HEK293 (cell line): ENCODE measurements at regions not wholly inside any gene's neighbourhood (a gene's known extent, or its start where the extent isn't known, plus 50 kb on each side); places are given as distances from the start of the nearest gene placed in this dataset.

Experiments
- CTCF ChIA-PET: fragments of 350-600 bp; formaldehyde crosslinking; extraction: SDS; loops from one replicate; lab custom pipeline; 2021; ENCODE audit warnings: antibody characterized with exemption; lab: Yijun Ruan, JAX
- POLR2A ChIA-PET: fragments of 300-600 bp; formaldehyde crosslinking; extraction: SDS; loops from one replicate; lab custom pipeline; 2020; ENCODE audit warnings: antibody characterized with exemption, inconsistent platforms; lab: Yijun Ruan, JAX
- H3K27ac ChIP-seq: fragments of 200-500 bp; sonication (Bioruptor generic); 2 replicates; pipeline ENCODE4 v1.5.1; 2014; ENCODE audit warnings: low read depth, low read length, control low read depth, inconsistent platforms; ENCODE audit errors: extremely low read depth
- H3K36me3 ChIP-seq, 2 experiments: fragments of 200-500 bp in 1 of 2; sonication (Bioruptor generic) in 1 of 2; 1 replicate in 1 of 2; 2 replicates in 1 of 2; pipeline ENCODE4 v1.5.1; 2014 to 2017; ENCODE audit warnings: inconsistent platforms in 2 of 2, low read length in 2 of 2; ENCODE audit not compliant: control insufficient read depth in 2 of 2, insufficient read depth in 1 of 2
- H3K4me1 ChIP-seq: fragments of 200-500 bp; sonication (Bioruptor generic); 2 replicates; pipeline ENCODE4 v1.5.1; 2014; ENCODE audit warnings: mild to moderate bottlenecking, low read length, inconsistent platforms; ENCODE audit not compliant: control insufficient read depth, insufficient read depth
- H3K4me3 ChIP-seq: 2 replicates; pipeline ENCODE4 v1.5.1; 2011; ENCODE audit warnings: low read depth, mild to moderate bottlenecking, control low read depth, low read length, moderate library complexity
- H3K9me3 ChIP-seq: fragments of 200-500 bp; sonication (Bioruptor generic); 2 replicates; pipeline ENCODE4 v1.5.1; 2014; ENCODE audit warnings: low read depth, low read length, inconsistent platforms; ENCODE audit not compliant: control insufficient read depth, insufficient read depth
- GLI4 ChIP-seq: fragments of 450-650 bp; formaldehyde crosslinking; IDR thresholded peaks from 2 replicates; pipeline ENCODE4 v1.5.1; 2016; ENCODE audit warnings: missing biosample characterization, missing genetic modification characterization
- KLF16 ChIP-seq: fragments of 450-650 bp; formaldehyde crosslinking; IDR thresholded peaks from 2 replicates; pipeline ENCODE4 v1.5.1; 2017; ENCODE audit warnings: missing biosample characterization, missing genetic modification characterization
- RBAK ChIP-seq: fragments of 450-650 bp; formaldehyde crosslinking; IDR thresholded peaks from 2 replicates; pipeline ENCODE4 v1.5.1; 2016; ENCODE audit warnings: missing biosample characterization, missing genetic modification characterization
- ZBTB17 ChIP-seq: fragments of 450-650 bp; formaldehyde crosslinking; IDR thresholded peaks from 2 replicates; pipeline ENCODE4 v1.5.1; 2016; ENCODE audit warnings: missing biosample characterization, missing genetic modification characterization
- ZFHX2 ChIP-seq: fragments of 450-650 bp; formaldehyde crosslinking; conservative IDR thresholded peaks from 2 replicates; pipeline ENCODE4 v1.5.1; 2016; ENCODE audit warnings: missing biosample characterization, missing genetic modification characterization
- ZNF133 ChIP-seq: fragments of 450-650 bp; formaldehyde crosslinking; IDR thresholded peaks from 2 replicates; pipeline ENCODE4 v1.5.1; 2016; ENCODE audit warnings: missing biosample characterization, missing genetic modification characterization
- ZNF146 ChIP-seq: fragments of 450-650 bp; formaldehyde crosslinking; IDR thresholded peaks from 2 replicates; pipeline ENCODE4 v1.5.1; 2016; ENCODE audit warnings: missing biosample characterization, missing genetic modification characterization
- ZNF184 ChIP-seq: fragments of 450-650 bp; IDR thresholded peaks from 2 replicates; pipeline ENCODE4 v1.5.1; 2018; ENCODE audit warnings: missing biosample characterization, mild to moderate bottlenecking, missing genetic modification characterization
- ZNF2 ChIP-seq: fragments of 450-650 bp; formaldehyde crosslinking; IDR thresholded peaks from 2 replicates; pipeline ENCODE4 v1.5.1; 2016; ENCODE audit warnings: missing biosample characterization, missing genetic modification characterization
- ZNF23 ChIP-seq: fragments of 450-650 bp; formaldehyde crosslinking; IDR thresholded peaks from 2 replicates; pipeline ENCODE4 v1.5.1; 2016; ENCODE audit warnings: missing biosample characterization, missing genetic modification characterization, borderline replicate concordance
- ZNF248 ChIP-seq: fragments of 450-650 bp; formaldehyde crosslinking; IDR thresholded peaks from 2 replicates; pipeline ENCODE4 v1.5.1; 2017; ENCODE audit warnings: missing biosample characterization, missing genetic modification characterization
- ZNF266 ChIP-seq: fragments of 450-650 bp; formaldehyde crosslinking; IDR thresholded peaks from 2 replicates; pipeline ENCODE4 v1.5.1; 2016; ENCODE audit warnings: missing biosample characterization, missing genetic modification characterization, low read depth
- ZNF37A ChIP-seq: fragments of 450-650 bp; IDR thresholded peaks from 2 replicates; pipeline ENCODE4 v1.5.1; 2018; ENCODE audit warnings: missing biosample characterization, missing genetic modification characterization
- ZNF473 ChIP-seq: fragments of 450-650 bp; formaldehyde crosslinking; IDR thresholded peaks from 2 replicates; pipeline ENCODE4 v1.5.1; 2017; ENCODE audit warnings: missing biosample characterization, missing genetic modification characterization
- ZNF561 ChIP-seq: fragments of 450-650 bp; IDR thresholded peaks from 2 replicates; pipeline ENCODE4 v1.5.1; 2018; ENCODE audit warnings: missing biosample characterization, missing genetic modification characterization, borderline replicate concordance
- ZNF747 ChIP-seq: fragments of 450-650 bp; formaldehyde crosslinking; IDR thresholded peaks from 2 replicates; pipeline ENCODE4 v1.5.1; 2016; ENCODE audit warnings: missing biosample characterization, missing genetic modification characterization
- ZNF792 ChIP-seq: fragments of 450-650 bp; formaldehyde crosslinking; IDR thresholded peaks from 2 replicates; pipeline ENCODE4 v1.5.1; 2016; ENCODE audit warnings: missing biosample characterization, missing genetic modification characterization
- ZNF830 ChIP-seq: fragments of 450-650 bp; IDR thresholded peaks from 2 replicates; pipeline ENCODE4 v1.5.0; 2018; ENCODE audit warnings: missing biosample characterization, missing genetic modification characterization, low read depth, mild to moderate bottlenecking, moderate library complexity
- ZSCAN23 ChIP-seq: fragments of 450-650 bp; formaldehyde crosslinking; IDR thresholded peaks from 2 replicates; pipeline ENCODE4 v1.5.1; 2016; ENCODE audit warnings: missing biosample characterization, missing genetic modification characterization
- TF ChIP-seq, protein P1 (sequence below): fragments of 450-650 bp; formaldehyde crosslinking; IDR thresholded peaks from 2 replicates; pipeline ENCODE4 v1.5.1; 2017; ENCODE audit warnings: missing biosample characterization, missing genetic modification characterization
- TF ChIP-seq, protein P2 (sequence below): fragments of 450-650 bp; formaldehyde crosslinking; IDR thresholded peaks from 2 replicates; pipeline ENCODE4 v1.5.1; 2017; ENCODE audit warnings: missing biosample characterization, missing genetic modification characterization
- TF ChIP-seq, protein P3 (sequence below): fragments of 450-650 bp; formaldehyde crosslinking; IDR thresholded peaks from 2 replicates; pipeline ENCODE4 v1.5.1; 2016; ENCODE audit warnings: missing biosample characterization, missing genetic modification characterization
- TF ChIP-seq, protein P4 (sequence below): fragments of 450-650 bp; formaldehyde crosslinking; IDR thresholded peaks from 2 replicates; pipeline ENCODE4 v1.5.1; 2016; ENCODE audit warnings: missing biosample characterization, missing genetic modification characterization
- TF ChIP-seq, protein P5 (sequence below): fragments of 450-650 bp; formaldehyde crosslinking; IDR thresholded peaks from 2 replicates; pipeline ENCODE4 v1.5.1; 2016; ENCODE audit warnings: missing biosample characterization, missing genetic modification characterization
- TF ChIP-seq, protein P6 (sequence below): sonication (generic); formaldehyde crosslinking; IDR thresholded peaks from 2 replicates; pipeline ENCODE4 v1.8.1; 2022; ENCODE audit warnings: mild to moderate bottlenecking, moderate library complexity, missing genetic modification reagents

DNA sequence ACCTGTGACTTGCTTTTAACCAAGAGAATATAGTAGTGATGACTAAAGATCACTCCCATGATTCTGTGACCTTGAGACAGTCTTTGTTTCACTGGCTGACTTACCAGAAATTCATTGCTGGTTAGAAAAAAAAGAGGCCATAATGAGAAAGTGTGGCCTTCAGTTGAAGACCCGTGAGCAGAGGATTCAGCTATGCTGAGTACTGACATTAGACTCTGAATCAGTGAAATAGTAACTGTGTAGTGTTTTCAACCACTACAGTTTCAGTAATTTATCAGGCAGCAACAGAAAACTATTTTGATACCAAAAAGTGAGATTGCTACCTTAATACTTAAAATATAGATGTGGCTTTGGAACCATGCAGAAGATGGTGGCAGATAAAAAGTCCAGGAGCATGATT lies 298.0 kb upstream of the KCND2 start:
- H3K36me3 ChIP-seq: no peaks in the 10 kb centered on the region
- ChIA-PET POLR2A (no interaction called here), CTCF (no interaction called here)
- H3K4me1 ChIP-seq: no peaks in the 10 kb centered on the region
- no peaks in the 10 kb centered on the region for H3K9me3 ChIP-seq
- H3K4me3 ChIP-seq: no peak overlapping the region
- TF ChIP-seq GLI4 (tag by site-specific recombination) (no peak), ZNF792 (tag by site-specific recombination) (no peak), RBAK (tag by site-specific recombination) (no peak), ZNF747 (no peak), ZNF146 (tag by site-specific recombination) (no peak), KLF16 (tag by site-specific recombination) (no peak), ZFHX2 (no peak), ZSCAN23 (tag by site-specific recombination) (no peak)
- TF ChIP-seq, protein P1, sequence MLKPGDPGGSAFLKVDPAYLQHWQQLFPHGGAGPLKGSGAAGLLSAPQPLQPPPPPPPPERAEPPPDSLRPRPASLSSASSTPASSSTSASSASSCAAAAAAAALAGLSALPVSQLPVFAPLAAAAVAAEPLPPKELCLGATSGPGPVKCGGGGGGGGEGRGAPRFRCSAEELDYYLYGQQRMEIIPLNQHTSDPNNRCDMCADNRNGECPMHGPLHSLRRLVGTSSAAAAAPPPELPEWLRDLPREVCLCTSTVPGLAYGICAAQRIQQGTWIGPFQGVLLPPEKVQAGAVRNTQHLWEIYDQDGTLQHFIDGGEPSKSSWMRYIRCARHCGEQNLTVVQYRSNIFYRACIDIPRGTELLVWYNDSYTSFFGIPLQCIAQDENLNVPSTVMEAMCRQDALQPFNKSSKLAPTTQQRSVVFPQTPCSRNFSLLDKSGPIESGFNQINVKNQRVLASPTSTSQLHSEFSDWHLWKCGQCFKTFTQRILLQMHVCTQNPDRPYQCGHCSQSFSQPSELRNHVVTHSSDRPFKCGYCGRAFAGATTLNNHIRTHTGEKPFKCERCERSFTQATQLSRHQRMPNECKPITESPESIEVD (tag by site-specific recombination): no peak
- H3K27ac ChIP-seq: no peak overlapping the region

DNA sequence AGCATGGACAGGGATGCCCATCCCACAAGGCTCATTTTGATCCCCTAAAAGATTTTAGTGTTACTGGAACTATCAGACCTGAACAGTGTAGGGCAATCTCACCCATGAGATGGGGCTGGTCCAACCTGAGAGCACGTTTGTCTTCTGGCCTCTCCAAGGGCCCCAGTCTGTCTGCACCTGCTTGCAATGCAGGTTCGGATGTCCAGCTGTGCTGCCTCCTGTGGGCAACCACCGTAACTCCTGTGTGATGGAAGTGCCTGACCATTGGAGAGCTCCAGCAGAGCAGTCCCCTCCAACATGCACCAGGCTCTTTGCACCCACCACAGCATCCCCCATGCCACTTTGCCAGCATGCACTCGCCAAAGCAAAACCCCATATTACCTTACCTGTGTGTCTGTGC lies 290.1 kb upstream of the KCND2 start:
- TF ChIP-seq, protein P2, sequence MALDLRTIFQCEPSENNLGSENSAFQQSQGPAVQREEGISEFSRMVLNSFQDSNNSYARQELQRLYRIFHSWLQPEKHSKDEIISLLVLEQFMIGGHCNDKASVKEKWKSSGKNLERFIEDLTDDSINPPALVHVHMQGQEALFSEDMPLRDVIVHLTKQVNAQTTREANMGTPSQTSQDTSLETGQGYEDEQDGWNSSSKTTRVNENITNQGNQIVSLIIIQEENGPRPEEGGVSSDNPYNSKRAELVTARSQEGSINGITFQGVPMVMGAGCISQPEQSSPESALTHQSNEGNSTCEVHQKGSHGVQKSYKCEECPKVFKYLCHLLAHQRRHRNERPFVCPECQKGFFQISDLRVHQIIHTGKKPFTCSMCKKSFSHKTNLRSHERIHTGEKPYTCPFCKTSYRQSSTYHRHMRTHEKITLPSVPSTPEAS: no peak
- TF ChIP-seq ZNF473 (tag by site-specific recombination) (no peak), ZNF248 (no peak), ZNF2 (no peak), ZNF561 (tag by site-specific recombination) (no peak), ZNF133 (tag by site-specific recombination) (no peak), ZBTB17 (tag by site-specific recombination) (no peak), ZNF23 (tag by site-specific recombination) (no peak), ZNF184 (tag by site-specific recombination) (no peak), ZNF830 (tag by site-specific recombination) (no peak), ZNF37A (tag by site-specific recombination) (no peak), ZNF266 (tag by site-specific recombination) (no peak)
- TF ChIP-seq, protein P3, sequence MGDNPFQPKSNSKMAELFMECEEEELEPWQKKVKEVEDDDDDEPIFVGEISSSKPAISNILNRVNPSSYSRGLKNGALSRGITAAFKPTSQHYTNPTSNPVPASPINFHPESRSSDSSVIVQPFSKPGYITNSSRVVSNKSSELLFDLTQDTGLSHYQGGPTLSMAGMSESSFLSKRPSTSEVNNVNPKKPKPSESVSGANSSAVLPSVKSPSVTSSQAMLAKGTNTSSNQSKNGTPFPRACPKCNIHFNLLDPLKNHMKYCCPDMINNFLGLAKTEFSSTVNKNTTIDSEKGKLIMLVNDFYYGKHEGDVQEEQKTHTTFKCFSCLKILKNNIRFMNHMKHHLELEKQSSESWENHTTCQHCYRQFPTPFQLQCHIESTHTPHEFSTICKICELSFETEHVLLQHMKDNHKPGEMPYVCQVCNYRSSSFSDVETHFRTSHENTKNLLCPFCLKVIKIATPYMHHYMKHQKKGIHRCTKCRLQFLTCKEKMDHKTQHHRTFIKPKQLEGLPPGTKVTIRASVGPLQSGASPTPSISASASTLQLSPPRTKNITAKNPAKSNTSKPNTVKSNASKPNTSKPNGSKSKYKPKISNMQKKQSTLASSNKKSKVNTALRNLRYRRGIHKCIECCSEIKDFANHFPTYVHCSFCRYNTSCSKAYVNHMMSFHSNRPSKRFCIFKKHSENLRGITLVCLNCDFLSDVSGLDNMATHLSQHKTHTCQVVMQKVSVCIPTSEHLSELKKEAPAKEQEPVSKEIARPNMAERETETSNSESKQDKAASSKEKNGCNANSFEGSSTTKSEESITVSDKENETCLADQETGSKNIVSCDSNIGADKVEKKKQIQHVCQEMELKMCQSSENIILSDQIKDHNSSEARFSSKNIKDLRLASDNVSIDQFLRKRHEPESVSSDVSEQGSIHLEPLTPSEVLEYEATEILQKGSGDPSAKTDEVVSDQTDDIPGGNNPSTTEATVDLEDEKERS (tag by site-specific recombination): no peak
- TF ChIP-seq, protein P4, sequence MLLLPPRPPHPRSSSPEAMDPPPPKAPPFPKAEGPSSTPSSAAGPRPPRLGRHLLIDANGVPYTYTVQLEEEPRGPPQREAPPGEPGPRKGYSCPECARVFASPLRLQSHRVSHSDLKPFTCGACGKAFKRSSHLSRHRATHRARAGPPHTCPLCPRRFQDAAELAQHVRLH (tag by site-specific recombination): no peak
- TF ChIP-seq, protein P5, sequence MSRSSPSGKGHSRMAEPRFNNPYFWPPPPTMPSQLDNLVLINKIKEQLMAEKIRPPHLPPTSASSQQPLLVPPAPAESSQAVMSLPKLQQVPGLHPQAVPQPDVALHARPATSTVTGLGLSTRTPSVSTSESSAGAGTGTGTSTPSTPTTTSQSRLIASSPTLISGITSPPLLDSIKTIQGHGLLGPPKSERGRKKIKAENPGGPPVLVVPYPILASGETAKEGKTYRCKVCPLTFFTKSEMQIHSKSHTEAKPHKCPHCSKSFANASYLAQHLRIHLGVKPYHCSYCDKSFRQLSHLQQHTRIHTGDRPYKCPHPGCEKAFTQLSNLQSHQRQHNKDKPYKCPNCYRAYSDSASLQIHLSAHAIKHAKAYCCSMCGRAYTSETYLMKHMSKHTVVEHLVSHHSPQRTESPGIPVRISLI (tag by site-specific recombination): no peak
- TF ChIP-seq, protein P6, sequence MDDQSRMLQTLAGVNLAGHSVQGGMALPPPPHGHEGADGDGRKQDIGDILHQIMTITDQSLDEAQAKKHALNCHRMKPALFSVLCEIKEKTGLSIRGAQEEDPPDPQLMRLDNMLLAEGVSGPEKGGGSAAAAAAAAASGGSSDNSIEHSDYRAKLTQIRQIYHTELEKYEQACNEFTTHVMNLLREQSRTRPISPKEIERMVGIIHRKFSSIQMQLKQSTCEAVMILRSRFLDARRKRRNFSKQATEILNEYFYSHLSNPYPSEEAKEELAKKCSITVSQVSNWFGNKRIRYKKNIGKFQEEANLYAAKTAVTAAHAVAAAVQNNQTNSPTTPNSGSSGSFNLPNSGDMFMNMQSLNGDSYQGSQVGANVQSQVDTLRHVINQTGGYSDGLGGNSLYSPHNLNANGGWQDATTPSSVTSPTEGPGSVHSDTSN (CRISPR knock-in tag): no peak
- TF ChIP-seq, all 188 proteins: peak for 0
- ChIA-PET POLR2A (no interaction called here), CTCF (no interaction called here)
- H3K4me3 ChIP-seq: no peak overlapping the region
- no peak overlapping the region for H3K27ac ChIP-seq
- H3K4me1 ChIP-seq: no peaks in the 10 kb centered on the region
- no peaks in the 10 kb centered on the region for H3K9me3 ChIP-seq
- H3K36me3 ChIP-seq: no peaks in the 10 kb centered on the region
